ENCODE measurements at regions not wholly inside any gene's neighbourhood (a gene's known extent, or its start where the extent isn't known, plus 50 kb on each side); places are given as distances from the start of the nearest gene placed in this dataset.

GRCh38 chr4:23602720-23603119 is 287.1 kb downstream of the PPARGC1A start:
- H3K4me1 ChIP-seq = no peaks in the 10 kb centered on the region
- intact Hi-C loops (cut with DNase I) = no loop called here
- no peaks in the 10 kb centered on the region for H3K27me3 ChIP-seq
- no peak for DNase-seq
- TF ChIP-seq POLR2A (IDR thresholded peaks at IDR 0.05) = no peak
- TF ChIP-seq CTCF (IDR thresholded peaks at IDR 0.05) = no peak
- H3K9me3 ChIP-seq = no peaks in the 10 kb centered on the region
- no peak overlapping the region for H3K27ac ChIP-seq
- no peaks in the 10 kb centered on the region for H3K36me3 ChIP-seq
- no peak overlapping the region for H3K4me3 ChIP-seq
- WGBS, 2 donors = 49 to 53% methylated on average over 2 of the region's 2 CpGs

GRCh38 chr4:23594125-23594524 is 295.7 kb downstream of the PPARGC1A start:
- Histone ChIP-seq H3K9me3 (peaks cover 0 to 9% (median 6%) of the 10 kb centered on the region in 3 donors), H3K4me1 (no peaks in the 10 kb centered on the region), H3K4me3 (no peak overlapping the region), H3K36me3 (no peaks in the 10 kb centered on the region), H3K27me3 (no peaks in the 10 kb centered on the region), H3K27ac (no peak overlapping the region)
- TF ChIP-seq CTCF (IDR thresholded peaks at IDR 0.05) (no peak), POLR2A (IDR thresholded peaks at IDR 0.05) (no peak)
- no peak for DNase-seq
- 45 to 59% methylated on average over 3 of the region's 3 CpGs for WGBS, 2 donors
- intact Hi-C loops (cut with DNase I) = no loop called here

- no peak overlapping the region for H3K27ac ChIP-seq
- H3K36me3 ChIP-seq = no peaks in the 10 kb centered on the region
- H3K4me3 ChIP-seq = no peak overlapping the region
- WGBS, 2 donors = 57 to 58% methylated on average over 2 of the region's 2 CpGs
- intact Hi-C loops (cut with DNase I) = no loop called here
- no peaks in the 10 kb centered on the region for H3K27me3 ChIP-seq
- peaks cover 0 to 9% (median 6%) of the 10 kb centered on the region in 3 donors for H3K9me3 ChIP-seq
- no peaks in the 10 kb centered on the region for H3K4me1 ChIP-seq
- TF ChIP-seq CTCF (IDR thresholded peaks at IDR 0.05) = no peak
- no peak for TF ChIP-seq POLR2A (IDR thresholded peaks at IDR 0.05)
- no peak for DNase-seq
These were observed 299.4 kb downstream of the PPARGC1A start for GRCh38 chr4:23590431-23590830.

GRCh38 chr4:23584024-23584423 is 305.8 kb downstream of the PPARGC1A start:
- H3K27me3 ChIP-seq = no peaks in the 10 kb centered on the region
- no peak for DNase-seq
- no peaks in the 10 kb centered on the region for H3K9me3 ChIP-seq
- no peak overlapping the region for H3K27ac ChIP-seq
- peaks cover 0 to 4% (median 0%) of the 10 kb centered on the region in 3 donors for H3K4me1 ChIP-seq
- TF ChIP-seq POLR2A (IDR thresholded peaks at IDR 0.05) (no peak), CTCF (IDR thresholded peaks at IDR 0.05) (no peak)
- WGBS, 2 donors = 10 to 11% methylated on average over 3 of the region's 3 CpGs
- H3K4me3 ChIP-seq = no peak overlapping the region
- intact Hi-C loops (cut with DNase I) = no loop called here
- H3K36me3 ChIP-seq = no peaks in the 10 kb centered on the region

GRCh38 chr4:23582671-23583070 is 307.2 kb downstream of the PPARGC1A start:
- TF ChIP-seq CTCF (IDR thresholded peaks at IDR 0.05) (no peak), POLR2A (IDR thresholded peaks at IDR 0.05) (no peak)
- no peaks in the 10 kb centered on the region for H3K27me3 ChIP-seq
- DNase-seq = no peak
- H3K4me1 ChIP-seq = peaks cover 0 to 4% (median 0%) of the 10 kb centered on the region in 3 donors
- intact Hi-C loops (cut with DNase I) = no loop called here
- WGBS, 2 donors = 53 to 58% methylated on average over 1 of the region's 1 CpG
- no peaks in the 10 kb centered on the region for H3K9me3 ChIP-seq
- H3K4me3 ChIP-seq = no peak overlapping the region
- no peak overlapping the region for H3K27ac ChIP-seq
- H3K36me3 ChIP-seq = no peaks in the 10 kb centered on the region
